ENCODE measurements at regions not wholly inside any gene's neighbourhood (a gene's known extent, or its start where the extent isn't known, plus 50 kb on each side); places are given as distances from the start of the nearest gene placed in this dataset.

DNA sequence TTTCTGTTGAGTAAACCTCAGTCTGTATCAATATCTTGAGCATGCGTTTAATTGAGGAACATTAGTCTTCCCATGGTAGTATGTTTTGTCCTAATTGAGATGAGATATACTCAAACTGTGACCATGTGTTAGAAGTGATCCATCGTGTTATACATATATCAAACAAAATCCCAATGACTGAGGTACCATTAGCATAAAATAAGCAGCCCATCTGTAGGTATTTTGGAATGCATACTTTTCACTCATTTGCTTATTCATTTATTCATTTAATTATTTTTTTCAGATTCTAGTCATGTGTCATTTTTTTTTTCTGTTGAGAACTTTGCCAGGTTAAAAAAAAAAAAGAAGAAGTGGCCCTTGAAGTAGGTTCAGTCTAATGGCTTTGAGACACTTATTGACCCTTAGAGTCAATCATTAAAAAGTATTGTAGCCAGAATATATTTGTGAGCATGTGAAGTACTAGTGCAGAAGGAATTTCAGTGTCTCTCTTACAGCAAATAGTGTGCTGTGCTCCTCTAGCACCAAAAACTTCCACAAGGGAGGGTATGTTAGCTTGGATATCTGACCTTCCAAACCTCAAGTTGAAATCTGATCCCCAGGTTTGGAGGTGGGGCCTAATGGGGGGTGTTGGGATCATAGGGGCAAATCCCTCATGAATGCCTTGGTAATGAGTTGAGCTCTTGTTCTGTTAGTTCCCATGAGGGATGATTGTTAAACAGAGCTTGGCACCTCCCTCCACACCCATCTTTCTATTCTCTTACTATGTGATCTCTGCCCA lies 130.8 kb upstream of the NPY2R start:
- TF ChIP-seq ZNF565 (CRISPR knock-in tag; conservative IDR thresholded peaks at IDR 0.05; ENCODE audit: low read depth) (no peak), GLIS3 (CRISPR knock-in tag; IDR thresholded peaks at IDR 0.05) (no peak), ARNTL (CRISPR knock-in tag; IDR thresholded peaks at IDR 0.05; ENCODE audit: borderline replicate concordance, low read depth) (no peak)
- TF ChIP-seq, protein P1, sequence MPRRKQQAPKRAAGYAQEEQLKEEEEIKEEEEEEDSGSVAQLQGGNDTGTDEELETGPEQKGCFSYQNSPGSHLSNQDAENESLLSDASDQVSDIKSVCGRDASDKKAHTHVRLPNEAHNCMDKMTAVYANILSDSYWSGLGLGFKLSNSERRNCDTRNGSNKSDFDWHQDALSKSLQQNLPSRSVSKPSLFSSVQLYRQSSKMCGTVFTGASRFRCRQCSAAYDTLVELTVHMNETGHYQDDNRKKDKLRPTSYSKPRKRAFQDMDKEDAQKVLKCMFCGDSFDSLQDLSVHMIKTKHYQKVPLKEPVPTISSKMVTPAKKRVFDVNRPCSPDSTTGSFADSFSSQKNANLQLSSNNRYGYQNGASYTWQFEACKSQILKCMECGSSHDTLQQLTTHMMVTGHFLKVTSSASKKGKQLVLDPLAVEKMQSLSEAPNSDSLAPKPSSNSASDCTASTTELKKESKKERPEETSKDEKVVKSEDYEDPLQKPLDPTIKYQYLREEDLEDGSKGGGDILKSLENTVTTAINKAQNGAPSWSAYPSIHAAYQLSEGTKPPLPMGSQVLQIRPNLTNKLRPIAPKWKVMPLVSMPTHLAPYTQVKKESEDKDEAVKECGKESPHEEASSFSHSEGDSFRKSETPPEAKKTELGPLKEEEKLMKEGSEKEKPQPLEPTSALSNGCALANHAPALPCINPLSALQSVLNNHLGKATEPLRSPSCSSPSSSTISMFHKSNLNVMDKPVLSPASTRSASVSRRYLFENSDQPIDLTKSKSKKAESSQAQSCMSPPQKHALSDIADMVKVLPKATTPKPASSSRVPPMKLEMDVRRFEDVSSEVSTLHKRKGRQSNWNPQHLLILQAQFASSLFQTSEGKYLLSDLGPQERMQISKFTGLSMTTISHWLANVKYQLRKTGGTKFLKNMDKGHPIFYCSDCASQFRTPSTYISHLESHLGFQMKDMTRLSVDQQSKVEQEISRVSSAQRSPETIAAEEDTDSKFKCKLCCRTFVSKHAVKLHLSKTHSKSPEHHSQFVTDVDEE (CRISPR knock-in tag; IDR thresholded peaks at IDR 0.05), result no peak
- ATAC-seq, result no peak

DNA sequence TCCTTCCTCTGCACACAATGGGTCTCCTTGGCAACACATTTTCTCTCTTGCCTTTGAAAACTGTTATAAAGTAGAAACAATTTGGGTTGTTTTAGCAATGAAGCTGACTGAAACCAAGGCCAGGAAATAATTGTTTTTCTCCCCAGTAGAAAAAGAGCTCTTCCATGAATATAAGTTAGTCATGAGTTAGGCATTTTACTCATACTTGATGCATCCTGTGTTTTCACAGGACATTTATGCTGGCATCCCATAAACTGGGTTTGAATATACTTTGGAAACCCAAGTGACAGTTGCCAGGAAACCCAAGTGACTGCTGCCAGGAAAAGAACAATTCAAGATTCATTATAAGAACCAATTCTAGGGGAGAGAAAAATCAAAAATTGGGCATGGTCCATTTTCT lies 128.6 kb upstream of the NPY2R start:
- no peak for TF ChIP-seq ZC3H10 (CRISPR knock-in tag; IDR thresholded peaks at IDR 0.05)
- no peak for ATAC-seq

DNA sequence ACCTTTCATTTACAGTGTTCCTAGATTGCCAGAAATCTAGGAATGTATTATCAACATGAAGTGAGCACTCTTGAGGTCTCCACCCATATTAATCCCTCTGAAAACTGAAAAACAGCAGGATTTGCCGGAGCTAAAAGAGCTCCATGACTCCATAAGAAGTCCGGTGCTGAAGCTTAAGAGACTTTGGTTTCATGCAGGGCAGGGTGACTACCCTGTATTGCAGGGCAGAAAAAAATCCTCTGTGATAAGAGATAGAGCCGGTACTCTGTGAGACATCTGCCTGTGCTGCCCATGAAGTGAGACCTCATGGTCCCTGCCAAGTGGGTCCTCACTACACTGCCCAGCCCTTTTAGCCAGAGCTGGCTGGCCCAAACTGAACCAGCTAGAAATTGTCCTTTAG lies 127.2 kb upstream of the NPY2R start:
- ATAC-seq, result no peak
- TF ChIP-seq TCF4 (CRISPR knock-in tag; IDR thresholded peaks at IDR 0.05; ENCODE audit: borderline replicate concordance), result no peak
- no peak for TF ChIP-seq ZNF70 (CRISPR knock-in tag; IDR thresholded peaks at IDR 0.05)
- TF ChIP-seq ZFP30 (CRISPR knock-in tag; IDR thresholded peaks at IDR 0.05), result no peak
- no peak for TF ChIP-seq BACH2 (CRISPR knock-in tag; IDR thresholded peaks at IDR 0.05; ENCODE audit: borderline replicate concordance)
- no peak for TF ChIP-seq CSDC2 (CRISPR knock-in tag; IDR thresholded peaks at IDR 0.05)
- TF ChIP-seq ARNTL (CRISPR knock-in tag; IDR thresholded peaks at IDR 0.05; ENCODE audit: borderline replicate concordance, low read depth), result no peak
- TF ChIP-seq PPARA (CRISPR knock-in tag; IDR thresholded peaks at IDR 0.05; ENCODE audit: borderline replicate concordance), result no peak
- no peak for TF ChIP-seq OSR1 (CRISPR knock-in tag; IDR thresholded peaks at IDR 0.05)
- TF ChIP-seq ZC3H10 (CRISPR knock-in tag; IDR thresholded peaks at IDR 0.05), result no peak
- no peak for TF ChIP-seq ISL1 (CRISPR knock-in tag; IDR thresholded peaks at IDR 0.05)
- TF ChIP-seq, protein P2, sequence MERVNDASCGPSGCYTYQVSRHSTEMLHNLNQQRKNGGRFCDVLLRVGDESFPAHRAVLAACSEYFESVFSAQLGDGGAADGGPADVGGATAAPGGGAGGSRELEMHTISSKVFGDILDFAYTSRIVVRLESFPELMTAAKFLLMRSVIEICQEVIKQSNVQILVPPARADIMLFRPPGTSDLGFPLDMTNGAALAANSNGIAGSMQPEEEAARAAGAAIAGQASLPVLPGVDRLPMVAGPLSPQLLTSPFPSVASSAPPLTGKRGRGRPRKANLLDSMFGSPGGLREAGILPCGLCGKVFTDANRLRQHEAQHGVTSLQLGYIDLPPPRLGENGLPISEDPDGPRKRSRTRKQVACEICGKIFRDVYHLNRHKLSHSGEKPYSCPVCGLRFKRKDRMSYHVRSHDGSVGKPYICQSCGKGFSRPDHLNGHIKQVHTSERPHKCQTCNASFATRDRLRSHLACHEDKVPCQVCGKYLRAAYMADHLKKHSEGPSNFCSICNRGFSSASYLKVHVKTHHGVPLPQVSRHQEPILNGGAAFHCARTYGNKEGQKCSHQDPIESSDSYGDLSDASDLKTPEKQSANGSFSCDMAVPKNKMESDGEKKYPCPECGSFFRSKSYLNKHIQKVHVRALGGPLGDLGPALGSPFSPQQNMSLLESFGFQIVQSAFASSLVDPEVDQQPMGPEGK (CRISPR knock-in tag; IDR thresholded peaks at IDR 0.05; ENCODE audit: borderline replicate concordance), result no peak
- TF ChIP-seq, protein P3, sequence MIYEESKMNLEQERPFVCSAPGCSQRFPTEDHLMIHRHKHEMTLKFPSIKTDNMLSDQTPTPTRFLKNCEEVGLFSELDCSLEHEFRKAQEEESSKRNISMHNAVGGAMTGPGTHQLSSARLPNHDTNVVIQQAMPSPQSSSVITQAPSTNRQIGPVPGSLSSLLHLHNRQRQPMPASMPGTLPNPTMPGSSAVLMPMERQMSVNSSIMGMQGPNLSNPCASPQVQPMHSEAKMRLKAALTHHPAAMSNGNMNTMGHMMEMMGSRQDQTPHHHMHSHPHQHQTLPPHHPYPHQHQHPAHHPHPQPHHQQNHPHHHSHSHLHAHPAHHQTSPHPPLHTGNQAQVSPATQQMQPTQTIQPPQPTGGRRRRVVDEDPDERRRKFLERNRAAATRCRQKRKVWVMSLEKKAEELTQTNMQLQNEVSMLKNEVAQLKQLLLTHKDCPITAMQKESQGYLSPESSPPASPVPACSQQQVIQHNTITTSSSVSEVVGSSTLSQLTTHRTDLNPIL (CRISPR knock-in tag; IDR thresholded peaks at IDR 0.05; ENCODE audit: low read depth), result no peak
- TF ChIP-seq ESRRG (CRISPR knock-in tag; IDR thresholded peaks at IDR 0.05), result no peak
- no peak for TF ChIP-seq SNAI2 (CRISPR knock-in tag; IDR thresholded peaks at IDR 0.05)
- no peak for TF ChIP-seq ZNF8 (CRISPR knock-in tag; IDR thresholded peaks at IDR 0.05)
- TF ChIP-seq ZFP3 (CRISPR knock-in tag; IDR thresholded peaks at IDR 0.05), result no peak
- TF ChIP-seq, protein P4, sequence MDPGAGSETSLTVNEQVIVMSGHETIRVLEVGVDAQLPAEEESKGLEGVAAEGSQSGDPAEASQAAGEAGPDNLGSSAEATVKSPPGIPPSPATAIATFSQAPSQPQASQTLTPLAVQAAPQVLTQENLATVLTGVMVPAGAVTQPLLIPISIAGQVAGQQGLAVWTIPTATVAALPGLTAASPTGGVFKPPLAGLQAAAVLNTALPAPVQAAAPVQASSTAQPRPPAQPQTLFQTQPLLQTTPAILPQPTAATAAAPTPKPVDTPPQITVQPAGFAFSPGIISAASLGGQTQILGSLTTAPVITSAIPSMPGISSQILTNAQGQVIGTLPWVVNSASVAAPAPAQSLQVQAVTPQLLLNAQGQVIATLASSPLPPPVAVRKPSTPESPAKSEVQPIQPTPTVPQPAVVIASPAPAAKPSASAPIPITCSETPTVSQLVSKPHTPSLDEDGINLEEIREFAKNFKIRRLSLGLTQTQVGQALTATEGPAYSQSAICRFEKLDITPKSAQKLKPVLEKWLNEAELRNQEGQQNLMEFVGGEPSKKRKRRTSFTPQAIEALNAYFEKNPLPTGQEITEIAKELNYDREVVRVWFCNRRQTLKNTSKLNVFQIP (CRISPR knock-in tag; IDR thresholded peaks at IDR 0.05; ENCODE audit: borderline replicate concordance, low read depth), result no peak

DNA sequence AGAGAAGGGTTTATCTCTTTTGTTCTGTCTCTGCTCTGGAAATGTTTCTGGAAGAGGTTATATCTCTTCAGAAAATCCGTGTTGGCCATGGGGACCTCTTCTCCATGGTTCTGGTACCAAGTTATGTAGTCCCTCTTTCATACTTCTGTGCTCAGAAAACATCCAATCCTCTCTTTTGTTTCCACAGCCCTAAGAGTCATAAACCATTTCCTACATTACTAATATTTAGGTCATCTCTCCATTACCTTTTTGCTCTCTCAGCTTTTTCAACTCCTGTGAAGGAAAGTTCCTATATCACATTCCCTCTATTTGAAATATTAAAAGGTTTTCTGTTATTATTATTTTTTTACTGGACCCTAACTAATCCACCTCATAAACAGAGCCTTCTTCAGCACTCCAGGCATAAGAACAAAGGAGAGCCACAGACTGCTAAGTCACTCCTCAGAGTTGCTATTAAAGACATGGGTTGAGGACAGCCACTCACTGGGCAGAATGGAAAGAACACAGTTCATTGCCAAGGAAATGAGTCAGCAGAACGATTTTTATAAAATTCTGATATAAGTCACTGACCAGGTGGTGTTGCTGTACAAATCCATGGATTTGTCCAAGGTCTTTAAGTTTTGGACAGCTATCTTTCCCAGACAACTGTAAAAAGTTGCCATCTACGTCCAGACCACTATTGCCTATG lies 122.4 kb upstream of the NPY2R start:
- ATAC-seq, result no peak
- TF ChIP-seq ISL1 (CRISPR knock-in tag; IDR thresholded peaks at IDR 0.05) (no peak), CSDC2 (CRISPR knock-in tag; IDR thresholded peaks at IDR 0.05) (no peak), SNAI2 (CRISPR knock-in tag; IDR thresholded peaks at IDR 0.05) (no peak)

All from SK-N-SH treated with all-trans-retinoic acid at 6 μM for 48 hours (cell line).